KMS-11 (cell line): ENCODE measurements at regions not wholly inside any gene's neighbourhood (a gene's known extent, or its start where the extent isn't known, plus 50 kb on each side); places are given as distances from the start of the nearest gene placed in this dataset.

Experiments used
- H2AFZ ChIP-seq: fragments of 200-600 bp; sonication (generic); 2 replicates; pipeline ENCODE4 v1.6.1; 2016; ENCODE audit warnings: antibody characterized with exemption, mixed run types, low read depth
- H3K27ac ChIP-seq: fragments of 200-600 bp; sonication (generic); 2 replicates; pipeline ENCODE4 v1.6.1; 2016; ENCODE audit warnings: mild to moderate bottlenecking, mixed run types
- H3K27me3 ChIP-seq: fragments of 200-600 bp; sonication (generic); 2 replicates; pipeline ENCODE4 v1.6.1; 2017; ENCODE audit warnings: mild to moderate bottlenecking, low read depth, mixed run types, moderate library complexity; ENCODE audit not compliant: insufficient read depth
- H3K36me3 ChIP-seq: fragments of 200-600 bp; sonication (generic); 2 replicates; pipeline ENCODE4 v1.6.1; 2017; ENCODE audit warnings: mild to moderate bottlenecking, mixed run types; ENCODE audit not compliant: insufficient read depth
- H3K4me1 ChIP-seq: fragments of 200-600 bp; sonication (generic); 2 replicates; pipeline ENCODE4 v1.6.1; 2016; ENCODE audit warnings: mild to moderate bottlenecking, low read depth, mixed run types; ENCODE audit not compliant: poor library complexity, severe bottlenecking
- H3K4me2 ChIP-seq: fragments of 200-600 bp; sonication (generic); 2 replicates; pipeline ENCODE4 v1.7.0; 2016; ENCODE audit warnings: mild to moderate bottlenecking, mixed run types
- H3K4me3 ChIP-seq: fragments of 200-600 bp; sonication (generic); IDR thresholded peaks from 2 replicates; pipeline ENCODE4 v1.6.1; 2017; ENCODE audit warnings: low read depth, low read length, mixed read lengths; ENCODE audit not compliant: insufficient read depth
- H3K79me2 ChIP-seq: fragments of 200-600 bp; sonication (generic); 2 replicates; pipeline ENCODE4 v1.6.1; 2016; ENCODE audit warnings: low read depth, mixed run types; ENCODE audit not compliant: insufficient read depth
- H3K9ac ChIP-seq: fragments of 200-600 bp; sonication (generic); 2 replicates; pipeline ENCODE4 v1.6.1; 2016; ENCODE audit warnings: mild to moderate bottlenecking, mixed run types
- H4K20me1 ChIP-seq: fragments of 200-600 bp; sonication (generic); 2 replicates; pipeline ENCODE4 v1.6.1; 2016; ENCODE audit warnings: mild to moderate bottlenecking, mixed run types; ENCODE audit not compliant: insufficient read depth
- CTCF ChIP-seq: fragments of 200-600 bp; sonication (generic); conservative IDR thresholded peaks from 2 replicates; pipeline ENCODE4 v1.6.1; 2017; ENCODE audit warnings: low read depth, mild to moderate bottlenecking, antibody characterized with exemption, low read length, moderate library complexity, mixed read lengths

DNA sequence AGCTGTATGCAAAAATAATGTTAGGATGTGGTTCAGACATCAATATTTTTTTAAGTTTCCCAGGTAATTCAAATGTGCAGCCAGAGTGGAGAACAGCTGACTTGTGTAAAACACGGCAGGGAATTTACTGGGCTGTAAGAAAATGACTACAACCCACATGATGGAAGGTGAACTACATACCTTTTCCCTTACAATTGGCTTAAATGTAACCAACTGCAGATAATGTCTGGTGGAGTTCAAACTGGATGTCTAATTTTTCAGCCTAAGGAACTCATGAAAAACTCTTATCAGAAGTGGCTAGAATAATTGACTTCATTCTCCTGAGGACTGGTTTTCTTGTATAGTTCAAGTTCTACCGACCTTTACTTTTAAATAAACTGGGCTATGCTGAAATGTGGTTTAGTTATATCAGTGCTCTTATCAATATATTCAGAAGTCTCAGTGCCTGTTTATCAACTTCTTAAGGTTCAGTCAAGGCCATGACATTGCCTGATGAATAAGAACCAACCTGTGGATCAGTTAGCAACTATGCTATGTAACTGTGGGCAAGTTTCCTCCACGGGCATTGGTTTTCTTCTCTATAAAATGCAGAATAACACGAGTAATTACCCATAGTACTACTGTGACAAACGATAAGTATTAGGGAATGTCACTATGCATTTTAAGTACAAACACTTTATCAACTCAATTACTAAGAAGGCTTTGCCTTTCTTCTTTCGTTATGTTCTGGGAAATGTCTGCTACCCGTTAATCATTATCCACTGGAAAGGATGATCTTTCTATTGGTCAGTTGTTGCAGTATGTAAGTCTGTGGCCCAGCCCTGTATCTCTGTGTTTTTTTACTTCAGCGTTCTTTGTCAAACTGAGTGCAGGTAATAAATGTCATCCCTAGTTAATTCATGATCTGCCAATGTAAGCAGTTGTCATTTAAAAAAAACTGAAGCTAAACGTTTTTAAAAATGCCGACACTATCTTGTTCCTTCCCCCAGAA is 181.6 kb downstream of the PCDH7 start:
- no peaks in the 10 kb centered on the region for H3K79me2 ChIP-seq
- H4K20me1 ChIP-seq: no peaks in the 10 kb centered on the region
- H3K4me2 ChIP-seq: no peak overlapping the region
- no peak overlapping the region for H3K4me3 ChIP-seq
- H3K27me3 ChIP-seq: no peaks in the 10 kb centered on the region
- TF ChIP-seq CTCF: no peak
- H3K36me3 ChIP-seq: no peaks in the 10 kb centered on the region
- H3K27ac ChIP-seq: no peak overlapping the region
- no peak overlapping the region for H3K9ac ChIP-seq
- no peak overlapping the region for H2AFZ ChIP-seq
- no peaks in the 10 kb centered on the region for H3K4me1 ChIP-seq

DNA sequence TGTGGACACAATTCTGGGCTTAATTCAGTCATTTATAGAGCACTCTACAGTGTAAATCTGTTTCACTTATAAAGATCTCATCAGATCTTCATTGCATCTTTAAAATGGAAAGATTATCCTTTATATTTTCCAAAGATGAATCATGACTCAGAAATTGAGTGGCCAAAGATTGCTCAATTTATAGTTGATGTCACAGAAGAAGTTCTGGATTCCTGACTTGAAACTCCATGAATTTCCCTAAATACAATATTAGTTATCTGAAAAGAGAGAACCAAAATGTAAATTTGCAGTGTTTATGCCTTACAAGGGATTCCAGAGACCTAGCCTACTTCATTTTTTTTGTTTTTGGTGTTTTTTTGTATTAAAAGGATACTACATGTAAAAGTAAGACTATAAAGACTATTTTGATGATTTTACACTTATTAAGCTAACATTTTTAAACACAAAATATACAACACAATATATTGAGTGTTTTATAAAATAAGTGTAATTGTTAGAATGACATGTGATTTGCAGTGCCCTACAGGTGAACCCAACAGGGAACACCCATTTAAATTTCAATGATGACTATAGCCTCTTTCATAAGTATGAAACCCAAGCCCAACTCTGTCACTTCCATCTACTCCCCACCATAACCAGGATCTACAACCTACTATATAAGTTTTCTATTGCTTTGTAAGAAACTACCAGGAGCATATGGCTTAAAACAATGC is 183.5 kb downstream of the PCDH7 start:
- Histone ChIP-seq H3K27me3 (no peaks in the 10 kb centered on the region), H3K4me2 (no peak overlapping the region), H3K4me3 (no peak overlapping the region), H3K36me3 (no peaks in the 10 kb centered on the region), H3K79me2 (no peaks in the 10 kb centered on the region), H3K27ac (no peak overlapping the region), H4K20me1 (no peaks in the 10 kb centered on the region), H2AFZ (no peak overlapping the region), H3K4me1 (no peaks in the 10 kb centered on the region), H3K9ac (no peak overlapping the region)
- no peak for TF ChIP-seq CTCF

DNA sequence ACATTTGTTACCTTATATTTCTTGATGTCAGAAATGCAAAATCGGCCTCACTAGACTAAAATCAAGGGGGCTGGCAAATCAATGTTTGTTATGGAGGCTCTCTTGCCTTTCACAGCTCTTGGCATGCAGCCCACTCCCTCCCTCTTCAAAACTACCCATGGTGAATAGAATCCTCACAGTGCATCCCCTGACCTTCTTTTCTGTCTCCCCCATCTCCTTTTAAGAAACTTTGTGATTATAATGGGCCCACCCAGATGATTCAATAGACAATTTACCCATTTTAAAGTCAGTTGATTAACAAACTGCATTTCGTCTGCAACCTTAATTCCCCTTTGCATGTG is 184.0 kb downstream of the PCDH7 start:
- no peak overlapping the region for H3K4me3 ChIP-seq
- no peak overlapping the region for H2AFZ ChIP-seq
- no peaks in the 10 kb centered on the region for H4K20me1 ChIP-seq
- H3K4me1 ChIP-seq: no peaks in the 10 kb centered on the region
- no peak overlapping the region for H3K4me2 ChIP-seq
- no peaks in the 10 kb centered on the region for H3K36me3 ChIP-seq
- no peak overlapping the region for H3K27ac ChIP-seq
- H3K79me2 ChIP-seq: no peaks in the 10 kb centered on the region
- no peak for TF ChIP-seq CTCF
- H3K9ac ChIP-seq: no peak overlapping the region
- no peaks in the 10 kb centered on the region for H3K27me3 ChIP-seq

DNA sequence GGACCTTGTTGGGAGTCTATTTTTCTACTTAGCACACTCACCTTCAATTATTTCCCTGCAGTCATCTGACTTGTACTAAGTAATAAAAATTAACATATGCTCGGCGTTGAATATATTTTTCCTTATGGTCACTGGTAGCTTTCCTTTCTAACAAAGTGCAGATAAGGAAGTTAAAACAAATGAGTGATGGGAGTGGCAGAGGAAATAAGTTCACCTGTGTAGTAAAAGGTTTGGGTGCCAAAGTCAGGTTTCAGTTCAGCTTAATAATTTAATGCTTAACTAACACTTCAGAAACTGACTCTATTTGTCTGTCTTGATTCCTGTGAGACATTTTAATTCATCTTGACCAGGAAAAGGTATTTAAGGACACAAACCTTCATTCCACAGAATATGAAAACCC is 184.4 kb downstream of the PCDH7 start:
- no peak overlapping the region for H3K9ac ChIP-seq
- no peak overlapping the region for H3K27ac ChIP-seq
- no peaks in the 10 kb centered on the region for H3K4me1 ChIP-seq
- H3K4me2 ChIP-seq: no peak overlapping the region
- H4K20me1 ChIP-seq: no peaks in the 10 kb centered on the region
- TF ChIP-seq CTCF: no peak
- no peaks in the 10 kb centered on the region for H3K36me3 ChIP-seq
- H3K4me3 ChIP-seq: no peak overlapping the region
- H3K27me3 ChIP-seq: no peaks in the 10 kb centered on the region
- no peak overlapping the region for H2AFZ ChIP-seq
- H3K79me2 ChIP-seq: no peaks in the 10 kb centered on the region
